Fibroblast of skin of right biceps (primary cell): ENCODE measurements at regions not wholly inside any gene's neighbourhood (a gene's known extent, or its start where the extent isn't known, plus 50 kb on each side); places are given as distances from the start of the nearest gene placed in this dataset.
"Not testable (repeated sequence)": the region's sequence is repeated elsewhere in the genome, so short reads cannot be mapped to it uniquely, and the experiment has no call there.

Experiments used
- DNase-seq: peaks from one replicate; pipeline ENCODE4 v3.0.0-alpha.2; 2013

- DNase-seq = no peak
Measured at GRCh38 chr10:36437367-36437766, 688.0 kb upstream of the ANKRD30A start.

GRCh38 chr10:36428507-36428906, 696.9 kb upstream of the ANKRD30A start:
- no peak for DNase-seq

- no peak for DNase-seq
Measured at GRCh38 chr10:36425131-36425797, 700.1 kb upstream of the ANKRD30A start.

- DNase-seq = no peak
Measured at GRCh38 chr10:36424502-36424901, 700.9 kb upstream of the ANKRD30A start.

- no peak for DNase-seq
Measured at GRCh38 chr10:36423821-36424248, 701.6 kb upstream of the ANKRD30A start.

GRCh38 chr10:36421992-36422391, 703.4 kb upstream of the ANKRD30A start:
- DNase-seq = no peak

GRCh38 chr10:36416513-36416912, 708.9 kb upstream of the ANKRD30A start:
- DNase-seq = no peak

GRCh38 chr10:36412942-36413341, 712.5 kb upstream of the ANKRD30A start:
- no peak for DNase-seq

- DNase-seq = not testable (repeated sequence)
Measured at GRCh38 chr10:36400238-36400637, 725.2 kb upstream of the ANKRD30A start.

- no peak for DNase-seq
Measured at GRCh38 chr10:36393801-36394200, 731.6 kb upstream of the ANKRD30A start.

- DNase-seq = no peak
Measured at GRCh38 chr10:36391405-36391804, 734.0 kb upstream of the ANKRD30A start.

GRCh38 chr10:36390221-36390620, 735.2 kb upstream of the ANKRD30A start:
- DNase-seq = no peak

GRCh38 chr10:36388166-36388565, 737.2 kb upstream of the ANKRD30A start:
- DNase-seq = no peak

GRCh38 chr10:36385693-36386092, 739.7 kb upstream of the ANKRD30A start:
- no peak for DNase-seq

GRCh38 chr10:36383349-36383748, 741.3 kb upstream of the FZD8 start:
- DNase-seq = no peak

GRCh38 chr10:36381748-36382147, 739.7 kb upstream of the FZD8 start:
- DNase-seq = no peak

GRCh38 chr10:36380538-36380937, 738.4 kb upstream of the FZD8 start:
- no peak for DNase-seq

GRCh38 chr10:36375107-36375506, 733.0 kb upstream of the FZD8 start:
- DNase-seq = no peak

GRCh38 chr10:36373424-36374096, 731.5 kb upstream of the FZD8 start:
- DNase-seq = no peak

GRCh38 chr10:36367362-36367761, 725.3 kb upstream of the FZD8 start:
- no peak for DNase-seq

GRCh38 chr10:36366843-36367242, 724.7 kb upstream of the FZD8 start:
- peak; percentile 38 for DNase-seq

GRCh38 chr10:36366065-36366464, 724.0 kb upstream of the FZD8 start:
- no peak for DNase-seq

- DNase-seq = no peak
Measured at GRCh38 chr10:36362257-36362656, 720.2 kb upstream of the FZD8 start.

GRCh38 chr10:36358736-36359135, 716.6 kb upstream of the FZD8 start:
- DNase-seq = peak; percentile 25

GRCh38 chr10:36354633-36355032, 712.5 kb upstream of the FZD8 start:
- DNase-seq = no peak
